Stimulated activated CD4-positive, alpha-beta T cell treated with anti-CD3 and anti-CD28 coated beads, Interleukin-12 subunit alpha, Interleukin-12 subunit beta, amount 100 ng/mL, for 24 hours (primary cell): ENCODE measurements at regions not wholly inside any gene's neighbourhood (a gene's known extent, or its start where the extent isn't known, plus 50 kb on each side); places are given as distances from the start of the nearest gene placed in this dataset.

Source experiments
- DNase-seq, 2 experiments: peaks; one replicate each; pipeline ENCODE4 v3.0.0-alpha.2; 2020; ENCODE audit warnings: low read depth in 2 of 2

DNA sequence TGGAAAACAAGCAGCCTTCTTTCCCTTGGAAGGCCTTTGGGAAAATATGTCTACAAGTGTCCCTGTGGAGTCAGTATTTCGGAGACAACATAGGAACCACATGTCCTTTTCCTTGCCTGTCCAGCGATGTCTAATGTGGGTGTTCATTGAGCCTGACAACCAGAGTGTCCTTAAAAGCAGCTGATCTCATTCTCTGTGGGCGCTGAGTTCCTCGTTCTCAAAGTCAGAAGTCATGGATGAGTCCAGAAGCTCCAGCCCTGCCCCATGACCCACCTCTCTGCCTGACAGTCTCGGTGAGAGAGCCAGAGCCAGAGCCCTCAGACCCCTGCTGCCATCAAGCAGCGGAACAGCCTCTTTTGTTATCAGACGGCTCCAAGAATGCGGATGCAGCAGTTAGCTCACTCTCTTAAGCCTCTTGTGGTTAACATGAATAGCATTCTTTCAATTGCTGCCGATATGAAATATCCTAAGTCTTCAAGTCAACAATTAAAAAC is 329.2 kb downstream of the TGFB2 start:
- DNase-seq = no peak

DNA sequence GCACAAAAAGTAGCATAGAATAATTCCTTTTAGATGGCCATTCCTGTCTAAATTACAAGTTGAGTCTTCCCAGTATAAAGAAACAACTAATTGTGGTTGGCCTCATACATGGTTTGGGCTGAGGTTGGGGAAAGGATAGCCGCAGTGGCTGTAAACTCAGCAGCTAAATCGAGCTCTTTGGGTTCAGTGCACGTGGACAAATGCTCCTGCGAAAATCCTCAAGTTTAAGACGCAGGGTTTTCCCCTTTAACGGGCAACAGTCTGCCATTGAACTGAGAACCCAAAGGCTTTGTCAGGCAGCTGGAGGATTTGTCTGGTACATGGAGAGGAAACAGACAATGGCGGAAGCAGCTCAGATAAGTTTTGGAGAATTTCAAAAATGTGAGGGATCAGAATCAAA is 331.9 kb downstream of the TGFB2 start:
- DNase-seq = no peak

DNA sequence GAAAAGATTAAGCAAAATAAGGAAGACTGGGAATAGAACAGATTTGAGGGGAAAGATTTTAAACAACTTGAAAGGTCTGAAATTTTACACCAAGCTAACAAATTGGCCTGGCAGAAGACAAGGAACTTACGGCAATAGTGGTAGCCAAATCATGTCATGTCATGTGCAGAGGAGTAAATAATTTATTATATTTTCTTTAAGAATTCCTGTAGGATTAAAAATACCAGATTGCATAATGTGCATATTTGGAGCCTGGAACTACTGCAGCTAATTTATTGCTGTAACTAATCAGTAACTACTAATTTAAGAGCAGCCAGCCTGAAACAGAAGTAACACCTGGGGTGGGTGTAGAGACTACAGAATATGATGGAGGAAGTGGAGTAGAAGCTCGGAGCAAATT is 334.3 kb downstream of the TGFB2 start:
- DNase-seq = no peak

DNA sequence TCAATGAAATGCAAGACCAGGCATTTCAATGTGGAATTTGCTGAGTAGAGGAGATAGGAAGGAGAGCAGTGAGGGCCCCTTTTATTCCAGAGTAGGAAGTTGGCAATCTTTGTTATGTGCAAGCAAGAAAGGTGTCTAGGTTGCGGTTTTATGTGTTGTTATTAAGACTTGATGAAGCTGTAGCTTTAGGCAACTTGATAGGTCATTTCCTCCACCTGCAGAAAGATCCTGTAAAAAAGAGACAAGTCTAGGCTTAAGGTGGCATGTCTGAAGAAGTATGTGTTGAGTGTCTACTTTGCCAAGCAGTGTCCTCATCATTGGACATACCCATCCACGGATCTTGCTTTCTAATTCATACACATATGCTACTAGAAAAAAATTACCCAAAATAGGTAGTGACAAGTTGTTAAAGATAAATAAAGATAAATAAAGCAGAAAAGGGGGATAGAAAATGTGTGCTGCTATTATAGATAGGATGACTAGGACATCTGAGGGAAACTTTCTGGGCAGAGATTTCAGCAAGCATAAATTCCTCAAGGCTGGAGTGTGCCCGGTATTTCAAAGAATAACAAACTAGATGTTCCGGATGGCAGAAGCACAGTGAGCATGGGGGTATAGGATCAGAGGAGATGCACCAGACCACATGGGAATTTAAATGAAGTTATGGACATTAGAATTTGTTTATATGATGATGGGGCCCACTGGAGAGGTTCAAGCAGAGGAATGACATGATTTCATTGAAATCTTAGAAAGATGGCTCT is 335.0 kb downstream of the TGFB2 start:
- DNase-seq = no peak

DNA sequence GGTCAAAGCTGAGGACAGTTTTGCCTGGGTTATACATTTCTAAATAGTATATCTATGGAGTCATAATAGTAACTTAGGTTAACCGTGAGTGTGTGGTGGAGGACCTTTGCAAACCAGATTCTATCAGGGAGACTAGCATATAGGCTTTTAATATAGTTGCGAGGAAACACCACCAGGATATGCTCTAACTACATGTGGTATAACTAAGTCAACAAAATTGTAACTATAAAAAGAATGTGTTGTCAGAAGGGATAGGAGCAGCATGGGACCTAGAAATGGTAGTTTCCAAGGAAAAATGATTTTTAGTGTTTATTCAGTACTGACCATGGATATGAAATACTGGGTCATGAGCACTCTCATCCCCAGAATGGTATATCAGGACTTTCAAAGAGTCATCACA is 338.1 kb downstream of the TGFB2 start:
- no peak for DNase-seq

DNA sequence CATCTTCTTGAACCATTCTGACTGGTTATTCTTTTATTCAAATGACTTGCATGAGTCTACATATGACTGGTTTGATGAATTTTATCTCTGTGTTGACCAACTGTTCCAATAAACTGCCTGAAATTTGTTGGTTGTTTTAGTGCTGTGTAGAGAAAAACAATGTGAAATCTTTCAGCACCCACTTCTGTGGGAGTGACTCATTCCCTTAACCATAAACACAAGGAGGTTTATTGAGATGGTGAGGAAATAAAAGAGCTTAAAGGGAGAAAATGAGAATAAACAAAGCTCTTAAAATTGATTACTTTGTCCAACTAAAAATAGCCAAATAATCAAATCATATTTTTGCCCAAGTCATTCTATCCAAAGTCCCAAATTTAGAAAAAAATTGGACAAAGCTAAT is 341.1 kb downstream of the TGFB2 start:
- no peak for DNase-seq

DNA sequence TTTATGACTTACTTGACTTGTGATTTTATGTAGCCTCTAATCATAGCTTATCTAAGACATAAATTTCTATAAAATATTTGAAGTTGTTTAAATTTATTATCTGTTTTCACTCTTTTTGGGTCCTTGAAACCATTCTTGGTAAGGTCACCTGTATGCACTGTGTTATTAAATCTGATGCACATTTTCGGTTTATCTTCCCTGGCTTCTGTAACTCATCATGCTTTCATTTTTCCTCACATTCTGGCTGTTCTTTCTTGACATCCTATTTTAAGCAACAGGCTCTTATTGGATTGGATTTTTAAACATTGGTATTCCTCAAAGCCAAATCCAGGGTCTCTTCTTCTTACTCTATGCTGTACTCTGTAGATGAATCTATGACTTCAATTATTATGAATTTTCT is 341.6 kb downstream of the TGFB2 start:
- DNase-seq = no peak

DNA sequence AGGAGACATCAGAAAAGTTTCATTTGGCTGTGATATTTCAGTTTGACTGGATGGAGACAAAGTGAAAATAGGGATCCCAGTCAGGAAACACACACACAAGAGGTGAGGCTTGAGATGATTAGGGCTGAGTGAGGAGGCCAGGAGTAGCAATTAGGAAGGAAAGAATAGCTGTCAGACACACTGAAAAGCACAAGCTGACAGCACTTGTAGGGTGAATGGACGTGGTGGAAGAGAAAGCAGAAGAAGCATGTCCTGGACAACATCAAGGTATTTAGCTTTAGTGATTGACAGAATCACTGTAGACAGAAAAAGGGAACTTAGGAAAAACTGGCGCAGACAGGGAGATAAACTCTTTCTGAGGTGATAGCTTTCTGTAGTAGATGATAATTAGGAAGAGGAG is 347.7 kb downstream of the TGFB2 start:
- no peak for DNase-seq

DNA sequence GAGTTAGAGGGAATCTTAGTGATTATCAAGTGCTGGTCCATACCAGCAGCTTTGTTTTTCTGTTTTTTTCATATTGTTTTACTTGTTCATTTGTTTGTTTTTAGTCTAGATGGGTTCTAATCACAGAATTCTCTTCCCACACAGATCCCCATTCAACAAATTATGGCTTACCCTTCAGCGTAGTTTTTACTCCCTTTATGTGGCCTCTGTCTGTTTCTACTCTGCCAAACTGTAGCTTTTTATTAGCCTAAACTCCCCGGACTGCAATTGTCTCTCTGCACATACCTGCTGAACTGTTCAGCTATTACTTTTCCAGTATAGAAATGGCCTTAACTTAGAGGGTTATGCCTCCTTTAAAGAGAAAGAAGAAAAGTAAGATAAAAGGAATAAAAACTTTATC is 348.5 kb downstream of the TGFB2 start:
- no peak for DNase-seq

DNA sequence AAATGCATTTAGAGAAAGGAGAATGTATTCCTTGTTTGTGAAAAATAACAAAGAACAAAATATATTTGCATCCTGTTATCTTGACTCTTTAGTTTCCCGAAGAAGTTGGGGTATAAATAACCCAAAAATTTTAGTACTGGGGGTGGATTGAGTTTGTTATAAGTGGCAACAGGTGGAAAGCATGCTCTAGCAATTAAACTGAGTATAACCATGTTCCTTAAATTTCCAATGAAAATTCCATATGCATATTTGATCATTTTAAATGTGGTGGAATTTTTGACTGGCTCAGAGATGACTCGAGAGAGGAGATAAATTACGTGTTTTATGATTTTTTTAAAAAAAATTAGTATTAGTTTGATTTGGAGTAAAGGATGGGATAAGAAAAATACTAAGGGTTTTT is 348.9 kb downstream of the TGFB2 start:
- no peak for DNase-seq

DNA sequence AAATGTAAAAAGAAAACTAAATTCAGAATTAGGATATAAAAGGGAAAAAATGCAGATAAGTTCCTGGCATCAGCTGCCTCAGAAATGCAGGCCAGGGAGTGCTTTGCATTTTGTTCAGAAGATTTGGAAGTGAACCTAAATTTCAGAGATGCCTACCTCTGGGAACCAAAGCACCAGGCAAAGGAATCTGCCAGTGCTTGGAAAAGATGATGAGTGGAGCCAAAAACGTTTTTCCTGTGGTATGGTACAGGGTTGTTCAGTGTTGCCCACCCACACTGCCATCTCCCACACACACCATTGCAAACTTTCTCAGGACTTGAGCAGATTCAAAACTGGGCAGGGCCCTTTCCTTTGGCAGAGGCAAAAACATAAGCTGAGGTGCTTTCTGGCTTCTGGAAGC is 349.5 kb downstream of the TGFB2 start:
- no peak for DNase-seq

DNA sequence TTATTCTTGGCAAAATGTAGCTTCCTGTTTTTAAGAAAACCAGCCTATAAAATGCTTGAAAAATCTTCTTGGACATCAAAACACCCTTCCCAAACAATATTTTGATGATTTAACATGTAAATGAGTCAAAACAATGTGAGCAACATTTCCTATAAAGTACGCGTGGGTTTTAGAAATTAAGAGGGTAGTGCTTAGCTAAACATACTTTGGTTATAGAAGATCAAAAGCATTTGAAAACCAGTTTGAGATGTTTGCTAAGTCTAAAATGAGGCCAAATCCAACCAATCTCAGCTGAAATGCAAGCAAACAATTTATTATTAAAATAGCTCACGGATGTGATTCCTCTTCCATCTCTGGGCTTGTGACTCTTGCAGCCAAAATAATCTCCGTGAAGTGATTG is 350.4 kb downstream of the TGFB2 start:
- no peak for DNase-seq

DNA sequence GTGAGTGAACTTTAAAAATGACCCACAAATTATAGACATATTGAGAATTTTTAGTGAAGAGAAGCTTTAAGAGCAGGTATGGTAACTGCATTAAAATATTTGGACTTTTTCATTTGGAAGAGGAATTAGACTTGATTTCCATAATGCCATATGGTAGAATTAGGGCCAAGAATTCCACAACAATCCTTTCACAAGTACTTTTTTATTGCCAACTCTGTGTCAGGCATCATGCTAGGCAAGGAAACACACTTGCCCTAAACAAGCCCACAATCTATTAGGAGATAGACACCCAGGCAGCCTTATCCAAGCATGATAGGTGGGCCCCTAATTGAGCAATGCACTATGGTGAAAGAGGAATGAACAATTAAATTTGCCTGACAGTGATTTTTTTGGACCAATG is 353.0 kb downstream of the TGFB2 start:
- DNase-seq = no peak

DNA sequence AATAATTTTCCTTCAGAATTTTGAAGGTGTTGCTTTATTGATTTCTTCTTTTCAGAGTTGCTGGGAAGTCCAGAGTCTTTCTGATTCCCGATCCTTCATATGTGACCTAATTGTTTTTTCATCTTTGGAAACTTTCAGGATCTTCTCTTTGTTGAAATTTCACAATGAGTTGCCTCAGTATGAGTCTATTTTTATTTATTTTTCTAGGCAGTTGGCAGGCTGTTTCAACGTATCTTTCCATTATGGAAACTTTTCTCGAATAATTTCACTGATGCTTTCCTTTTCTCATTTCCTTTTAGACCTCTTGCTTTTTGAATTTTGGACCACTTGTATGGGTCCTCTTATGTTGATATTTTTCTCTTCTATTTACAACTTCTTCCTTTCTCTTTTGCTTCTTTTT is 354.3 kb downstream of the TGFB2 start:
- no peak for DNase-seq

DNA sequence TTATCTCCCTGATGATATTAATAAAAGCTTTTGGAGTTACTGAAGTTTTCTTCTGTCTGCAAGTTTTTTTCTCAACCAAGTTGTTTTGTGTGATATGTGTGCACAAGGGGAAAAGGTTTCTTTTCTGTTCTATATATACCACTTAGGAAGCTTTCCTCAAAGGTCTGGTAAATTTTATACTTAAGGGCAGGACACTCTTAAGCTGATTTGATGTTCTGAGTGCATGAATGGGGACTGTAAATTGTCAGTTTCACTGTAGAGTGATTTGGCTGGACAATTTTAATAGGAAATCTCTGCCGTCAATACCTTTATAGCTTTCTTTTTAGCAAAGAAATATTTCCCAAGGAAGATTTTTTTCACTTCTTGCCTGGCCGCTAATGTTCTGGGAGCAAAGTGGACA is 354.7 kb downstream of the TGFB2 start:
- DNase-seq = no peak

DNA sequence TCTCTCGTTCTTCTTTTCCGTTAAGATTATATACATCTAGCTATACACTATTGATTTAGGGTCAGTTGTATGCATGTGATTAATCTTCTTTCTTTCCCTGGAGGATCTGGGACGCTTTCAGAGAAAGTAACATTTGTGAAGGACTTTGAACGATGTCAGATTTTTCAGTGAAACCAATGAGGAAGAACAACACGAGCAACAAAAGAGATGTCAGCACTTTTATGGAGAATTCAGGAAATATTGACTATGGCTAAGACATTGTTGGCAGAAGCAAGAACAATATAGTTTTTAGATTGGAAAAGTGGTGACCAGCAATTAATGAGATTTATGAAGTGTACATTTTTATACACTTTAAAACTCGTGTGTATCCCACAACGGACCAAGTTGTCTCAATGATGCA is 355.5 kb downstream of the TGFB2 start:
- no peak for DNase-seq

DNA sequence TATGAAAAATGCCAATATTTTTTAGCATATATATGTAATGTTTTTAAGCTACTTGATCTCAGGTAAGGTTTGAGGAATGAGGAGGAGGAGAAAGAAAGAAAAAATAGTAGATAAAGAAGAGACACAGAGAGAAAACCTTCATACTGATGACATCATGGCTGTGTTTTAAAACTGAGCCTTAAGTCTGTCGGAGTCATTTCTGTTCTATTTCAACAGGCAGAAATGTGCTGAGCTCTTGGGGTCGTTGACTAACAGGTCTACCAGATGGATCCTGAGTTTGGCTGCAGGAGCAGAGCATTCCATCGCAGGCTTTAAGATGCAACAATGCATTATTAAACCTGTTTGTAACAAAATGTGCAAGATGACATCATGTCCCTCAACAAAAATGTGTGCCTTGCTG is 356.0 kb downstream of the TGFB2 start:
- no peak for DNase-seq

DNA sequence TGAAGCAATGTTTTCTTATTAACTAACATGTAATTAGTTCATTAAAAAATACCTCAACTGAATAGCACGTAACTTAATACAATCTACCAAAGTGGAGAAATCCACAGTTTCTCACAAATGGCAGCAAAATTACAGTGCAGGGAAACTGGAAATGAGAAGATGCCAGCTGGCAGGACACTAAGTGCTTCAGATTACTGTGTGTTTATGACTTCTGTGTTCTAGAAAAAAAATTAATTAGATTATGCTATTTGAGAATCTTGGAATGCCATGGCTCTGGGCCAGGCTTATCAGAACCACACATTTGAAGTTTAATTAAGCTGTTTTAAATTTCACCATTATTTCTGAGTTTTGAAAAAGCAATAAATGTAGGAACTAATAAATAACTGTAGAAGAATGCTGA is 357.6 kb downstream of the TGFB2 start:
- no peak for DNase-seq

DNA sequence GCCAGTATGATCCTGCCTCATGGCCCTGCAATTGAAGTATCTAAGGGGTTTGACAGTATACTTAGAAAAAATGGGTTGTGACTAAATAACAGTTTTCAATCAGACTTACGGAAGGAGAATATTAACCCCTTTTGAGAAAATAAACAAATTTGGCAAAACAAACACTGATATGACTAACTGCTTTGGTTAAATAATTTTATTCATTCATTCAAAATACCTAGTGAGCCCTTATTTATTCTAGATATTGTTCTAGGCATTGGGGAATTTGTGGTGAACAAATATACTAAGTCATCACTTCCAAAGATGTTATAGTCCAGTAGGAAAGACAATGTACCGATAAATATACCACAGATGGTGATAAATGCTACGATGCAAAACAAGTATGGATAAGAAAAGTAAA is 358.7 kb downstream of the TGFB2 start:
- no peak for DNase-seq

DNA sequence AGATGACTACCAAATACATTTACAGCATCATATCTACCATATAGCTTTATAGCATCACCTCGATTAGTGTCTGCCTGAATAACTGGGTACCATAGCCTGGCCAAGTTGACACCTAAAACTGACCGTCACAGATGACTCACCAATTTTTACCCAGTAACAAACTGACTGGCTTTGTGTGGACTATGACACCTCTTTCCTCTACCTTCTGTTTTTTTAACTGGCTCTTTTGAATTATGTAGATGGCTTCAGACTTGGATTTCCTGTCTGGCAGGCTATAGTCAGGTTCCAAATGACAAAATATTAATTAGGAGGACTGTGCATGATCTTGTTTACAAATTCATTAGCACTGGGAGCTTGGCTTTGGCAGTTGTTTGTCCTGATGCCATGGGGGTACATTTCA is 360.3 kb downstream of the TGFB2 start:
- no peak for DNase-seq

DNA sequence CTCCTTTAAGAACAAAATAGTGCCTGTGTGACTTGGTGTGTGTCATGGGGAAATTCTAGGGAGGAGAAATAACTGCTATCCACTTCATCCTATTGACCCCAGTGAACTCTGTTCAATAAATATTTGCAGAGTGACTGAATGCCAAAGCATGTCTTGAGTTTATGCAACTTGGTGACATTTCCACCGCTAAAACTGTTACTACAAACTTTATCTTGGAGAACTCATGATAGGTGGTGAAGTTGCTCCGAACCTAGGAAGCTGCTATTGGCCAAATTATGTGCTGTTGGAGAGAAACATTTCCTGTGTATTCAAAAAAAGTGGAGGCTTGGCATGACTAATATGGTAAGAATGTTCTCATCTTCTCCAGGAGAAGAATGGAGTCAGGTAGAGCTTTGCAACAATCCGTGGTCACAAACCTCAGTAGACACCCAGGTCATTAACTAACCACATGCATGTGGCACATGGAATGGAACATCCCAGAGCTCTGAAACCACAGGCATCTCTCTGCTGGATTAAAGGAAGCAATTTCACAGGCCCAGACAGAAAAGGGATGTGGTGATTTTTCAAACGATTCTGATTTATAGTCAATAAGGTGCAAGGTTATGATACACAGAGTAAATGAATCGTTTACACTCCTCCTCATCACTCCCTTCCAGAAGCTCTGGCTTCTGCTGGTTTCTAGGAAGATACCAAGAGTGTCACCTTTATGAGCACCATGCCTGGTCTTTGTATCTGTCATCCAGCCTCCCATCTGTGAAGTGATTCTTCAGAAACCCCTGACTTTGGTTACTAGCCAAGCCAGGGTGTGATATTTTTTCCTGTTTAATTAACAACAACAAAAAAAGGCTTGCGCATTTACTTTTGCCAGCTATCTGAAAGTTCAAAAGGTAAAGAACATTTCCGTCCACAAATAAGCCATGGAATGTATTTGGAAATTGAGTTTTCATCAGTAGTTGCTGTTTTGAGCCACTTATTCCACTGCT is 361.1 kb downstream of the TGFB2 start:
- no peak for DNase-seq

DNA sequence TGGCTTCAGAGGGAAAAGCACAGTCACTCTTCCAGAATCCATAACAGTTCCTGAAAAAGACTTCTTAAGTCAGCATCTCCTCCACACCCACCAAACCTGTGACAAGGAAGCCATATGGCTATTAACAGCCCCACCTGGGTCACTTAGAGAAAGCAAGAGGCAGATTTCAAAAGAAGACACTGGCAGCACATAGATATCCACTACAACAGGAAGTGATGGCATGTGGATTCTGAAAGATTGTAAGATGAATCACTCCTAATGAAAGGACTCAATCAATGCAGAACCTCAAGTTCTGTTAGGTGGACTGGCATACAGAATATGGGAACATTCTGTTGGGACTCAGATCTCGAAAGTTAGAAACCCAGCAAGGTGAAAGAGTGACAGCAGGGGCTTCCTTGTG is 365.9 kb downstream of the TGFB2 start:
- no peak for DNase-seq
